MM.1S (cell line): ENCODE measurements at regions not wholly inside any gene's neighbourhood (a gene's known extent, or its start where the extent isn't known, plus 50 kb on each side); places are given as distances from the start of the nearest gene placed in this dataset.
"Not testable (repeated sequence)": the region's sequence is repeated elsewhere in the genome, so short reads cannot be mapped to it uniquely, and the experiment has no call there.

Source experiments
- DNase-seq: peaks from one replicate; pipeline ENCODE4 v3.0.0-alpha.2; 2015
- H2AFZ ChIP-seq: fragments of 300-600 bp; sonication (generic); 2 replicates; pipeline ENCODE4 v1.6.0; 2016; ENCODE audit warnings: antibody characterized with exemption, low read length
- H3F3A ChIP-seq: fragments of 300-600 bp; sonication (generic); 2 replicates; pipeline ENCODE4 v1.6.1; 2016; ENCODE audit warnings: mild to moderate bottlenecking, antibody characterized with exemption, low read length, moderate library complexity, mixed read lengths; ENCODE audit not compliant: insufficient read depth
- H3K27ac ChIP-seq: fragments of 300-600 bp; sonication (generic); 2 replicates; pipeline ENCODE4 v1.5.1; 2016; ENCODE audit warnings: mild to moderate bottlenecking, low read length
- H3K27me3 ChIP-seq: fragments of 300-600 bp; sonication (generic); replicated peaks from 2 replicates; pipeline ENCODE4 v1.6.0; 2016; ENCODE audit warnings: low read length; ENCODE audit not compliant: insufficient read depth
- H3K36me3 ChIP-seq: fragments of 300-600 bp; sonication (generic); replicated peaks from 2 replicates; pipeline ENCODE4 v1.6.1; 2016; ENCODE audit warnings: mild to moderate bottlenecking, low read length, mixed read lengths; ENCODE audit not compliant: insufficient read depth
- H3K4me1 ChIP-seq: fragments of 300-600 bp; sonication (generic); 2 replicates; pipeline ENCODE4 v1.6.1; 2016; ENCODE audit warnings: low read length, mixed read lengths
- H3K4me2 ChIP-seq: fragments of 300-600 bp; sonication (generic); 2 replicates; pipeline ENCODE4 v1.6.0; 2016; ENCODE audit warnings: low read depth, low read length
- H3K4me3 ChIP-seq: fragments of 300-600 bp; sonication (generic); 2 replicates; pipeline ENCODE4 v1.5.1; 2016; ENCODE audit warnings: low read length, mixed read lengths
- H3K79me2 ChIP-seq: fragments of 300-600 bp; sonication (generic); 2 replicates; pipeline ENCODE4 v1.6.1; 2016; ENCODE audit warnings: mixed run types, low read length, mixed read lengths
- H3K9ac ChIP-seq: fragments of 300-600 bp; sonication (generic); 2 replicates; pipeline ENCODE4 v1.6.1; 2016; ENCODE audit warnings: low read length, mixed read lengths
- H3K9me2 ChIP-seq: fragments of 300-600 bp; sonication (generic); replicated peaks from 2 replicates; pipeline ENCODE4 v1.6.1; 2016; ENCODE audit warnings: mild to moderate bottlenecking, low read length, mixed read lengths; ENCODE audit not compliant: insufficient read depth
- H3K9me3 ChIP-seq: fragments of 300-600 bp; sonication (generic); replicated peaks from 2 replicates; pipeline ENCODE4 v1.6.1; 2016; ENCODE audit warnings: mild to moderate bottlenecking, low read length, mixed read lengths; ENCODE audit not compliant: insufficient read depth
- H4K20me1 ChIP-seq: fragments of 300-600 bp; sonication (generic); 2 replicates; pipeline ENCODE4 v1.6.1; 2016; ENCODE audit warnings: mild to moderate bottlenecking, low read length, moderate library complexity, mixed read lengths; ENCODE audit not compliant: insufficient read depth
- CTCF ChIP-seq: fragments of 300-600 bp; sonication (generic); IDR thresholded peaks from 2 replicates; pipeline ENCODE4 v1.5.1; 2016; ENCODE audit warnings: antibody characterized with exemption, low read length, mixed read lengths
- EZH2 ChIP-seq: fragments of 300-600 bp; sonication (generic); optimal IDR thresholded peaks from 2 replicates; pipeline ENCODE3; 2017; ENCODE audit warnings: low read depth, mild to moderate bottlenecking, antibody characterized with exemption, low read length, mixed read lengths
- EZH2phosphoT487 ChIP-seq: fragments of 300-600 bp; sonication (generic); IDR thresholded peaks from 2 replicates; pipeline ENCODE4 v1.6.1; 2018; ENCODE audit warnings: antibody characterized with exemption, low read length

- no peaks in the 10 kb centered on the region for H3K79me2 ChIP-seq
- H3K4me3 ChIP-seq, result no peak overlapping the region
- no peak for DNase-seq
- no peak overlapping the region for H3K9ac ChIP-seq
- no peaks in the 10 kb centered on the region for H3K9me3 ChIP-seq
- H3K36me3 ChIP-seq, result no peaks in the 10 kb centered on the region
- no peak overlapping the region for H3K27ac ChIP-seq
- no peaks in the 10 kb centered on the region for H3K9me2 ChIP-seq
- no peak overlapping the region for H2AFZ ChIP-seq
- TF ChIP-seq EZH2 (no peak), EZH2phosphoT487 (no peak), CTCF (no peak)
- no peaks in the 10 kb centered on the region for H3F3A ChIP-seq
- H3K27me3 ChIP-seq, result no peaks in the 10 kb centered on the region
- H3K4me1 ChIP-seq, result 0 out of 2 replicates have a peak, but pooled peaks cover 4% of the 10 kb centered on the region
- no peak overlapping the region for H3K4me2 ChIP-seq
- H4K20me1 ChIP-seq, result no peaks in the 10 kb centered on the region
Observed at GRCh38 chr14:98916036-98916435, 356.0 kb downstream of the BCL11B start.

- Histone ChIP-seq H3F3A (no peaks in the 10 kb centered on the region), H4K20me1 (no peaks in the 10 kb centered on the region), H3K79me2 (no peaks in the 10 kb centered on the region), H3K27me3 (no peaks in the 10 kb centered on the region), H3K4me3 (no peak overlapping the region), H2AFZ (no peak overlapping the region), H3K36me3 (no peaks in the 10 kb centered on the region), H3K4me1 (0 out of 2 replicates have a peak, but pooled peaks cover 4% of the 10 kb centered on the region), H3K27ac (no peak overlapping the region), H3K4me2 (no peak overlapping the region), H3K9me3 (no peaks in the 10 kb centered on the region), H3K9me2 (no peaks in the 10 kb centered on the region), H3K9ac (no peak overlapping the region)
- TF ChIP-seq EZH2phosphoT487 (no peak), CTCF (no peak), EZH2 (no peak)
- no peak for DNase-seq
Observed at GRCh38 chr14:98916476-98916875, 355.5 kb downstream of the BCL11B start.

- Histone ChIP-seq H3K27ac (no peak overlapping the region), H3K9ac (no peak overlapping the region), H3K4me3 (no peak overlapping the region), H4K20me1 (no peaks in the 10 kb centered on the region), H3K4me1 (no peaks in the 10 kb centered on the region), H3K9me3 (no peaks in the 10 kb centered on the region), H3K27me3 (no peaks in the 10 kb centered on the region; the same call in 1 of the 2 replicates), H3K79me2 (no peaks in the 10 kb centered on the region), H3K9me2 (no peaks in the 10 kb centered on the region), H3K4me2 (no peak overlapping the region), H3K36me3 (no peaks in the 10 kb centered on the region), H3F3A (no peaks in the 10 kb centered on the region), H2AFZ (no peak overlapping the region)
- TF ChIP-seq EZH2phosphoT487 (no peak), EZH2 (no peak), CTCF (no peak)
- DNase-seq, result no peak
Observed at GRCh38 chr14:98919434-98919833, 352.6 kb downstream of the BCL11B start.

- H3K9me2 ChIP-seq, H3K9ac ChIP-seq, H2AFZ ChIP-seq, H3F3A ChIP-seq, H3K4me1 ChIP-seq, H3K4me3 ChIP-seq, H3K27ac ChIP-seq, H3K36me3 ChIP-seq, DNase-seq, H3K79me2 ChIP-seq, H3K4me2 ChIP-seq, H3K9me3 ChIP-seq, H3K27me3 ChIP-seq, H4K20me1 ChIP-seq: not testable (repeated sequence)
Observed at GRCh38 chr14:98921306-98921705, 350.7 kb downstream of the BCL11B start.
